ENCODE measurements at regions not wholly inside any gene's neighbourhood (a gene's known extent, or its start where the extent isn't known, plus 50 kb on each side); places are given as distances from the start of the nearest gene placed in this dataset.
"Not testable (repeated sequence)": the region's sequence is repeated elsewhere in the genome, so short reads cannot be mapped to it uniquely, and the experiment has no call there.

DNA sequence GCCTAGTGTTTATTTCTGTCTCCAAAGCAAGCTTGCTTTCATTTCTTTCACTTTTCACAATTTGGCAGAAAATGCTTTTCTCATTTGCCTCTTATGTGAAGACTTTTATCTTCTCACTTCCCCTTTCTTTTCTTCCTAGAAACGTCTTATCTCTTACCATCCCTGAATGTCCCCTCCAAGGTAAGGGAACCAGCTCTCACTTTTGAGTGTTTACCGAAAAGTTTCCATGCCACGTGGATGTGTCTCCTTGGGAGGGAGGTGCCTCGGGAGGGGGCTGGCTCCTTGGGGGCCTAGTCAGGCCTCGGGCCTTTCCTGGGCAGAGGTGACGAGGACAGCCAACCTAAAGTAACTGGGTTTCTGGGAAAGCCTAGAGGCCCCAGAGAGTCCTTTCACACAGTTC, 127.4 kb downstream of the CD24 start:
- no peak for DNase-seq

DNA sequence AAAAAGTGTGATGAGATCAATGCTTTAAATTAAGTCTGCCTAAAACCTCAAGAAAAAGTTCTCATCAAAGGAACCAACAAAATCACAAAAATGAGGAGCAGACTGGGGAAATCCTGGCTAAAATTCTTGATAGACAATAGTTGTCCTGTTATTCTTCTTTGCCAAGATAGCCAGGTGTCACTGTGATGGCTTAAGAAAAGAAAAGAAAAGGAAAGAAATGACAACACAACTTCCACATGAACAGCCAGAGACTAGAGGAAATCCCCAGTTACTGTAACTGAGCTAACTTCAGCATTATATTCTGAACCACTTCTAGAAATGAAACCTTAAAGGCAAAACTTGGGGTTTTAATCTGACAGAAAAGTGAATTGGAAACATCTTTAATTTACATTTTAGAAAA, 129.6 kb downstream of the CD24 start:
- no peak for DNase-seq

DNA sequence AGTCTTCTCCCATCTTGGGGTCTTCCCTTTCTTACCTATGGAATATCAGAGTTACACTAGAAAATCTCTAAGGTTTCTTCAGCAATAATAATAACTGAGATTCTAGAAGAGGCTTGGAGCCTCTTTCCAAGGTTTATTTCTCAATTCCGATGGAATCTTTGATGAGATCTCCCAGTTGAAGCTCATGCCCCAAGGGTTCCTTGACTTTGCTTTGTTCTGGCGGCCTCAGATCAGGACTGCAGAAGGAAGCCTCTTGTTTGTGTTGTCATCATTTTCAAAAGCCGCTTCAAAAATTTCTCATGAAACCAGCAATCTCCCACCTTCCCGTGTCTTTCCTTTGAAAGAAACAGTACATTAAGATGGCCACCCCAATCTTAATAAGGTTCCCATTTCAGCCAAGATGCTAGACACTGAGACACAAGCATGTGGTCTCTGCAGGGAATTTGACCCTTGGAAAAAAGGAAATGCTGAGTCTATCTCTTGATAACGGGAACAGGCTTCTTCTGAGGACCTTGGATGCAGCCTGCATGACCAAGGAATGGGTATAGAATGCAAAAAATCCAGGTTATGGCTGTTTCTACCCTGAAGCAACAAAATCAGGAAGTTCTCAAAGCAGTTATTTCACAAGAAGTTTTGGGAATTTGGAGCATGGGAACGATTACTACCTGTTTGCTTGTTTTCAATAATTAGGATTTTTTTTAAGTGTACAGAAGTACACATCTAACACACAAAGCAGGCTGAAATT, 141.6 kb downstream of the CD24 start:
- DNase-seq: no peak

DNA sequence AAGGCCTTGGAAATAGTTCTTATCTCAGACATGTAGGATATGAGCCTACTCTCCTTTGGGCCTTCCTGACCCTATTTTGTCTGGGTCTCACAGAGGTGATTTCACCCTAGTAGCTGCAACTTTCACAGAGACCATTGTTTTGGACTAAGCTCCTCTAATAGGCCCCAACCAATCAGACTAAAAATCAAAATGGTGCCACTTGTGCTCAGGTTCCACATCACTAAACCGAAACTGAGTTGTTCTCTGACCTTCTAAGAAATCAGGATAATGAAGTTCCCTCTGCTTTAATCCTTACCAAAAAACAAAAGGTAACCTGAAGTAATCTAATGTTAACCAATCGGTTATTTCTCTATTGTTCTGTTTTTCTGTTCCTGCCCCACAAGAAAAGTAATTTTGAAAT, 143.6 kb downstream of the CD24 start:
- DNase-seq: no peak

DNA sequence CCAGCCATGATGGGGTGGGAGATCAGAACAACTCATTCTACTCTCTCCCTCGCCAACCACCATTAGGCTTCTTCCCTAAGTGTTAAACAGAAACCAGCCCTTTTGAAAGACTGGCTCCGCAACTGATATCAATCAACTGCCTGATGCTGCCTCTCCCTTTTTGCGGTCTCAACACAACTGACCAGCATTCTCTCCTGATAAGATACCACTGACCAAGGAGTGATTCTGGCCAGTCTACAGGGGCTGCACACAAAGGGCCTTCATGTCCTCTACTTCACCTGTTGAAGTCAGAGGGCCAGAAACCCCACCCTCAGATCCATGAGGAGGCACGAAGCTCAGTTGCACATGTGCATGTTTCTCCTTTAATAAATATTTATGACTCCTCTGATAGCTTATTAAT, 145.1 kb downstream of the CD24 start:
- DNase-seq: no peak

DNA sequence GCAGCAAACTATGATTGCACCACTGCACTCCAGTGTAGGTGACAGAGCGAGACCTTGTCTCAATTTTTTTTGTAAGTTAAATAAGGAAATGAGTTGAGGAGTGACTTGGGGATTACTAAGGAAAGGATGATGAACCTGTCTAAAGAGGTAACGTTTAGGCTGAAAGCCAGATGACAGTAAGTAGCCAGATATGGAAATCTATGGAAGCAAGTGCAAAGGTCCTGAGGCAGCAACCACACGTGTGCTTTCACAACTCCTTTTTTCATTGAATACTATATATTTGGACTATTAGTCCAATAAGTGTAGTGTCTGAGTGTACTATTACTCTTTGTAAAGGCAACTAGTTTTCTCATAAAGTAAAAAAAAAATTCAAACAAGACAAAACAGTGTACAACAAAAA, 147.4 kb downstream of the CD24 start:
- DNase-seq: no peak

DNA sequence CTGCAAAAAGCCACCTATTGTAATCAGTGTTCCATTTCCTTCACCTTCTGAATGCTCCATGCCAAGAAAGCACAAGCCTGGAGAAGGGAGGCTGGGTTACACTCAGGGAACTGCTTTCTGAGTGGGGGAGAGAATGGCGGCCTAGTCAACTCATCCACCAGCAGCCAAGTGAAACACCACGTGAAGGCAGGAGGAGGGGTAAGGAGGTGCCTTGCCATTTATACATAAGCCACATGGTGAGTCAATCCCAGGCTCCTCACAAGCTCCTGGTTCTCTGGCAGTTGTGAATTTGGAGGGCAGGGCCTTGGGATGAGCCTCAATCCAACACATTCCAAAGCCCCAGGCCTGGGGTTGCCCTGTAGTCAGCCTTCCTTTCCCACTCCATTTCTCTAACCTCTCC, 149.4 kb downstream of the CD24 start:
- no peak for DNase-seq

DNA sequence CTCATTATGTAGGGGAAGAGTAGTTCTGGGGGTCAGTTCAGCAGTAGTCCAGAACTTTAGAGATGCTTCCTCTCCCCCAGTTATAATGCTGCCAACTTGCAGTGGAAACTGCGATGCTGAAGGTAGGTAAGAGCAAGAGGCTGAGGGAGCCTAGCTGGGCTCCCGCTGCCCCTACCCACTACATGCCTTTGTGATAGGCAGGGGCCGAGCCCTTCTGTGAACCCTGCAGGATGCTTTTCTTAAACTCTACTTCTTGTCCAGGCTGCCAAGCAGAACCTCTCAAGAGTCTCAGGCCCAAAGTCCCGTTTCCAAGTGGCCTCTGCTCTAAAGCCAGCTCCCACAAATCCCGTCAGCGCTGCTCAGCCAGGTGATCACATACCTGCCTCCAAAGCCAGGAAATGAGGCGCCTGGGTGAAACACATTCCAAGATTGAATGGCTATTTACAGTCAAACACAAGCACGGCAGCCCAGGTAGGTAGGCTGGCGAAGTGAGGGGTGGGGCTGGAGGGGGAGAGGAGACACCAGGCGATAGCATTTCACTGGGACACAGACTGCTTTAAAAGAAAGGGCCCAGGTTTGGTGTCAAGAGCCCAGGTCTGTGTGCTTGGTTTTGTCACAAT, 150.7 kb downstream of the CD24 start:
- no peak for DNase-seq

DNA sequence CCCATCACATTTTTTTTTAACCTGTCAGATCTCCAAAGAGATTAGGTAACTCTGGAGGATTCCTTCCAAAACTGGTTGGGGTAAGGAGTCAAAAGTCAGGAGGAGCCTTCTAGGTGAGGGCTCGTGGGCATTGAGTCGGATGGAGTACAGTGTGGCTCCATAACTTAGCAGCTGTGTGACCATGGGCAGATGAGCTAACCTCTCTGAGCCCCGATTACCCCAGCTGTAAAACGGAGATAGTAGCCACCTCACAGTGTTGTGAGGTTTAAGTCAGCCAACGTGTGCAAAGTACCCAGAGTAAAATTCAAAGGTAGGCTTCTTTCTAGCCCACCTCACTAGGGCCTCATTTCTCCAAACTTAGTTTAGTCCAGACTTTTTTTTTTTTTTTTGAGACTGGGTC, 151.5 kb downstream of the CD24 start:
- no peak for DNase-seq

DNA sequence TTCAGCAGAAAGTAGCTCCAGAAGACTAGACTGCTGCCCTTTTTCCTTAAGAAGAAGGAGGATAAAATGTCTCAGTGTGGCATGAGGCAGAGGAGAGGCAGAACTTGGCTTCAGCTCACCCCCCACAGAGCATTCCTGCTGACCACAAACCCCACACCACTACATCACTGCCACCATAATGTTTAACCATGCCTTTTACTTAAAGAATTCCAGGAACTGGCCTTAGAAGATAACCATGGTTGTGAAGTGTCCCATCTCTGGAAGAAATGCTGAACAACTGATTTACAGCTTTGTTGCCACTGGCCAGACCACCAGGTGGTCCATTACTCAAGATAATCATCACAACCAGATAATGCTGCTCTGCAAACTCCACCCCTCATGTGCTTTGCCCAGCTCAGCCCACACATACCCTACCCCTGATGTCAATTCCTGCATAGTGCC, 154.1 kb downstream of the CD24 start:
- DNase-seq: no peak

DNA sequence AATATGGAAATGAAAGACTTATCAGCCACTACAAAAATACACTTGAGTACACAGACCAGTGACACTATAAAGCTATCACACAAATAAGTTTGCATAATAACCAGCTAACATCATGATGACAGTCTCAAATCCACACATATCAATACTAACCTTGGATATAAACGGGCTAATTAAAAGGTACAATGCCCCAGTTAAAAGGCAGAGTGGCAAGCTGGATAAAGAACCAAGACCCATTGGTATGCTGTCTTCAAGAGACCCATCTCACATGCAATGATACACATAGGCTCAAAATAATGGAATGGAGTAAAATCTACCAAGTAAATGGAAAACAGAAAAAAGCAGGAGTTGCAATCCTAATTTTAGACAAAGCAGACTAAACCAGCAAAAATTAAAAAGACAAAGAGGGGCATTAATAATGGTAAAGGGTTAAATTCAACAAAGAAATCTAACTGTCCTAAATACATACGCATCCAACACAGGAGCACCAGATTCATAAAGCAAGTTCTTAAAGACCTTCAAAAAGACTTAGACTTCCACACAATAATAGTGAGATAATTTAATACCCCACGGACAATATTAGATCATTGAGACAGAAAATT, 163.3 kb downstream of the CD24 start:
- no peak for DNase-seq

DNA sequence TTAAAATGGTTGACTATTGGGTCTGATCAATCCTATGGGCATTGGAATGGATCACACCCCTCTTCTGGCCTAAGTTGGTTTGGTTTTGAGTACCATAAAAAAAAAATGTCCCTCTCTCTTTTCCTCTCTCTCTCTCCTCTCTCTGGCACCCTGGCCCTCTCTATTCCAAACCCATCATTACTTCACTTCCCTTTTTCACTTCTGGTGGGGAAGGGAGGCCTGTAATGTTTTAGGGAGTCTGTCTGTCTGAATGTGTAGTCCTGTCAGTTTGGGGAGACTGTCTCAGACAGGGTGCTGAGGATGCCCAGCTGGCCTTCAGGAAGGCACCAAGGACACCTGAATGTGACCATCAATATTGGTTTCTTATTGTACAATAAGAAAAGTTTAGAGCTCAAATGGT, 165.8 kb downstream of the CD24 start:
- DNase-seq: no peak

DNA sequence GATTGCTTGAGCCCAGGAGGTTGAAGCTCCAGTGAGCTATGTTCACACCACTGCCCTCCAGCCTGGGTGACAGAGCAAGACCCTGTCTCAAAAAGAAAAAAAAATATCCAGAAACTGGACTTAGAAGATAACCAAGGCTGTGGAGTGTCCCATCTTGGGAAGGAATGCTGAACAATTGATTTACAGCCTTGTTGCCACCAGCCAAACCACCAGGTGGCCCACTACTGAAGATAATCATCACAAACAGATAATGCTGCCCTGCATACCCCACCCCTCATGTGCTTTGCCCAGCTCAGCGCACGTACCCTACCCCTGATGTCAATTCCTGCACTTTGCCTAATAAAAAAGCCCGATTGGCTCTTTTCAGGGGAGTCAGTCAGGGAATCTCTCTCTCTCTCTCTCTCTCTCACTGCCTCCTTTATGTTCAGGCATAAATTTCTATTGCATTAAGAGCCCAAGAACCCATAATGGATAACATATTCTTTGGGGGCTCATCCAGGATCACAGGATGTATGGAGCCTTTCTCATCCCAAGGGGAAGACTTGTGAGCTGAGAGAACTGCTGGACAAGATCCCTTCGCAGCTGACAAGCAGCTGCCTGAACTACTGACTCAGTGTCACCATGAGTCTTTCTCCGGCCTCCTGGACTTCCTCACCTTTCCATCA, 166.4 kb downstream of the CD24 start:
- DNase-seq: no peak

DNA sequence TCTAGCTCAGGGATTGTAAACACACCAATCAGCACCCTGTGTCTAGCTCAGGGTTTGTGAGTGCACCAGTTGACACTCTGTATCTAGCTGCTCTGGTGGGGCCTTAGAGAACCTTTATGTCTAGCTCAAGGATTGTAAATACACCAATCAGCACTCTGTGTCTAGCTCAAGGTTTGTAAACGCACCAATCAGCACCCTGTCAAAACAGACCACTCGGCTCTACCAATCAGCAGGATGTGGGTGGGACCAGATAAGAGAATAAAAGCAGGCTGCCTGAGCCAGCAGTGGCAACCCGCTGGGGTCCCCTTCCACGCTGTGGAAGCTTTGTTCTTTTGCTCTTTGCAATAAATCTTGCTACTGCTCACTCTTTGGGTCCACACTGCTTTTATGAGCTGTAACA, 168.3 kb downstream of the CD24 start:
- not testable (repeated sequence) for DNase-seq

DNA sequence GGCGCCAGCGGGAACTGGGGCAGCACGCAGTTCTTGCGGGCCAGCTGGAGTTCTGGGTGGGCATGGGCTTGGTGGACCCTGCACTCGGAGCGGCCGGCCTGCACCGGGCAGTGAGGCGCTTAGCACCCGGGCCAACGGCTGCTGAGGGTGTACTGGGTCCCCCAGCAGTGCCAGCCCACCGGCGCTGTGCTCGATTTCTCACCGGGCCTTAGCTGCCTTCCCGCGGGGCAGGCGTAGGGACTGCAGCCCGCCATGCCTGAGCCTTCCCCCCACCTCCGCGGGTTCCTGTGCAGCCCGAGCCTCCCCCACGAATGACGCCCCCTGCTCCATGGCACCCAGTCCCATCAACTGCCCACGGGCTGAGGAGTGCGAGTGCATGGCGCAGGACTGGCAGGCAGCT, 168.8 kb downstream of the CD24 start:
- DNase-seq: no peak

DNA sequence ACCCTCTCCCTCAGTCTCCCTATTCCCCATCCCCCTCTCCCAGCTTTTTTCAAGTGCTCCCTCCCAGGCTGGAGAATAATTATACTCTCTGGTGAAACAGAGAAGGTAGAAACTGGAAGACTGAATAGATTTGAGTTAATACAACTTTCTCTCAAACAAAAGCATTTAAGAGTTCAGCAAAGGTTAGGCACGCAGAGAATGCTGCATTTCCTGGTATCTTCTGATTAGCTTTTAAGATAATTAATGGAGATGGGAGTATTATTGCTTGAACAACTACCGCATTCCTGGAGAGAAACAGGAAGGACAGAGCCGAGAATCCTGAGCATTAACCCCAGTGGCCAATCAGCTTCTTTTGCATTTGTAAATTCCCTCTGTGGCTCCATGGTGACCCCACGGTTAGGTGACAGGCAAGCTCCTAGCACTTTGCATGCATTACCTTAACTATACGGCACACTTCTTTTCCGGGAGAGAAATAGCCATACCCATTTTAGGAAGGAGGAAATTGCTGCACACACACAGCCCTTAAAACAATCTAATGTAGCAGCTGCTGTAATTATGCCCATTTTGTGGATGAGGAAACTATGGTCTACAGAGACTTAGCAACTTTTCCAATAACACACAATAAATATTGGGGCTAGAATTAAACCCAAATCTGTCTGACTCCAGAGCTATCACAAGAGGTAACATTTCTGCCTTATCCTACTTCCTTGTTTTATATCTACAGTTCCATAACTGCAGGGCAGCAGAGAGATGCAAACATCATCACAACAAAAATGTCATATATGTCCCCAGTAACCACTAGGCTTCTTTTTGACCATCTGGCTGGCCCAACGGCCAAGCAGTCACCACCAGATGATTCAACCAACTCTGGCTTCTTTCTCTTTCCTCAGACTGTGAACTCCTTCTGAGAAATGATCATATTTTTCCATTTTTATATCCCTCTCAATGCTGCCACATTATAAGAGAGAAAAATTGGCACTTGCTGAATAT, 169.9 kb downstream of the CD24 start:
- no peak for DNase-seq

DNA sequence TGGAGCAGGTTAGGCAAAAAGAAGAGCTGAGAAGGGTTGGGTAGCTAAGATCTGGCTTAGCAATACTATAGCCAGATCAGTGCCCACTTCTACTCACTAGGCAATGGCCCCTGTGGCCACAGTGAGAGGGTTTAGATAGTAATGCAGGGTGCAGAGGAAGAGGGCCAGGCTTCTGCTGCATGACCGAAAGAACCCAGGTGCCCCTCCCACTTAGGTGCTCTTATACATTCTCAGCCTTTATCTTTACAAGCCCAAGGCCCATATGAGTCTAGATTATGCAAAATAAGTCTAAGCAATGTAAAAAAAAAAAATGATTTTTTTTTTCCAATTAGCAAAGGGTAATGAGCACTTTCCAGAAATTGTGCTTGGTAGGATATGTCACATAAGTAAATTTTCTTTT, 171.3 kb downstream of the CD24 start:
- no peak for DNase-seq

DNA sequence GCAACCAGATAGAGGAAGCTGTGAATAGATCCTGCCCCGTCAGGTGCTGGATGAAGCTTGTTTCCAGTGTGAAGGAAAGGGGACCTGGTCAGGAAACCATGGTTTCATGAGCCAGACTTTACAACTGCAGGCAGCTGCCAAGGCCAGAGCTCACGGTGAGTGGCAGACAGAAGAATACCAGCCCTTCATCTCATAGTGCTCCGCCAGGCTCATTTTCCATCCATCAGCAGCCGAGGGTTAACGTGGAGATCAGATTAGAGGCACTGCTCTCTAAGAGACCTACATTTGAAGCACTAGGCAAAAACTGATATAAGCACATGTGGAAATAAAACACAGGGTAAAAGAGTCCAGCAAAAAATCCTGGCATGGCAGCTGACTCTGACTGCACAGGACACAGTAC, 172.4 kb downstream of the CD24 start:
- DNase-seq: no peak

DNA sequence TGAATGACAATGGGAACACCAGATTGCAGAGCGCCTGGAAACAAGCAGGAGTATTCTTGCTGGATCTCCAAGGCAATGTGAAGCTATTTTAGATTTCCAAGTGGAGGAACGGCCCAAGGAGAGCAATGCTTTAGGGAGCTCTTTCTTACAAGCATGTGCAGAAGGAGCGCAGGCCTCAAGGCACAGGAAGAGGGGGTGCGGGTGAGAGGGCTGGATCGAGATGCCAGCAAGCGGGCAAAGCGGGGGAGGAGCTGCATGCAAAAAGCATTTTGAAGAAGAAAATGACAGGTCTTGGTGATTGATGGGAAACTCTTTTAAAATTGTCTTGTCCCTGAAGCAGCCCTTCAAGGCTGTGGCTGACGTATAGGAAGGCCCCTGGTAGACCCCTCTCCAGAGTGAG, 171.9 kb downstream of the QRSL1 start:
- DNase-seq: no peak

DNA sequence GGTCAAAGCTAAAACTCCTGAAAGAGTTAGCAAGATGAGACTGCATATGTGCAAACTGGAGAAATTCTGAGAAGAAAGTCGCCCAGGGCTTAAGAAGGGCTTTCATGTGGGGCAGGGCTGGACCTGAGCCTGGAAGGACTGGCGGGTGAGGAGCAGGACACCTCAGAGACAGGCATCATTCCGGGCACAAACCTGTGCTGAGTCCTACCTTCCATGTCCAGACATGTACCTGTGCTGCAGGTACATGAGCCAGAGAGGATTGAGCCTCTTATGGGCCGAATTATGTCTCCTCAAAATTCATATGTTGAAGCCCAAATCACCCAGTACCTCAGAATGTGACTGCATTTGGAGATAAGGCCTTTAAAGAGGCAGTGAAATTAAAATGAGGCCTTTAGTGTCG, 171.0 kb downstream of the QRSL1 start:
- no peak for DNase-seq

DNA sequence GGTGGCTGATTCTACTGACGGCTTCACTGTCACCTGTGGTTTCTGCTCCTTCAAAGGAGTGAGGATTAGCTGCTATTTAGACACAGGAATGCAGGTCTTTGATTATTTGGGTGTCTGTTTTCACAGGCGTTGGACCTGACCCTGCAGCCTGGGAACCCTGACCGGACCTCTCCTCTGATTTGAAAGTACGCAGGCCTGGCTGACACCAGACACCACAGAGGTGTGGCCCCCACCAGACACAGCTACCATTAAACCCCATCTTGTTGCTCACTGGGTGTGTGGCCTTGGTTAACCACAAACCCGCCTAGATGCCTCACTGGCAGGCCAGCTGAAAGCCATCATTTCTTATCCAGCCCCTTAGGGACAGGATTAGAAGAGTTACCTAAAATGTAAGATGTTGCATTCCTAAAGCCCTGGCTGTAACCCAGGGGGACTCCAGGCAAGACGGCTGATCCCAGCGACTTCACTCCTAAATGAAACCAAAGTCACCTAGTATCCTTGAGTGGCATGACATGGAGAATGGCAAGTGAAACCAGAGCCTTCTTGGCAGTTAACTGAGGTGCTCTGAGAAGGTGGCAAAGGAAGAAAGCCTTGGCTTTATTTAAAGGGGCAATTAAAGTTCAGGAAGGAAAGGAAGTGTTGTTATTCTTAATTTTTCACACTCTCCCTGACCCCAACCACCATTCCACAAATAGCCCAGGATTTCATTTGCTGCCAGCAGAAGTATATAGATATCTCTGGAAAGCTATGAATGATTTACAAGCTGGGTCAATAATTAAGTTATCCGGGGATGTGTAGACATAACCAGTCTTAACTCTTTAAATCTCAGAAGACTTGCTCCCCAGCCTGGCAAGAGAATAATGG, 169.9 kb downstream of the QRSL1 start:
- DNase-seq: no peak

DNA sequence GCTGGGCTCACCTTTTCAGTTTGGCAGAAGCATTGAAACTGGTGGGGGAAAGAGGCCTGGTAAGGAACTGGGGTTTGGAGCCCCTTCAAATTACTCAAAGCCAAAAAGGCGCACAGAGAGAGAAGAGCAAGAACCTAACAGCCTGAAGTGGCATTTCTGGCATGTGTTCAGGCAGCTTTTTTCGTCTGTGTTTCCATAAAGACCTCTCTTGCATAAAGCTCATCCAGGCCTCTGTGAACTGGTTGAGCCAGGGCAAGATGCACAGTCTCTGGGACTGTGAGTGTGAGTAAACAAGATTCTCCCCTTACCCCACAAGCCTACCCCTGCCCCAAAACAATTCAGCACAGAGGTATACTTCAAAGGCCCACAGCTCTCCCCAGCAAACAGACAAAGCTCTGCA, 167.8 kb downstream of the QRSL1 start:
- DNase-seq: no peak

Measured in 8988T (cell line).